IMR-90 (cell line): ENCODE measurements at regions not wholly inside any gene's neighbourhood (a gene's known extent, or its start where the extent isn't known, plus 50 kb on each side); places are given as distances from the start of the nearest gene placed in this dataset.

Source experiments
- ATAC-seq: fragments of 200-7000 bp; cut with Tn5 transposase; 2 replicates; pipeline ENCODE4 v1.9.1; 2020; ENCODE audit warnings: low read depth, mild to moderate bottlenecking, moderate library complexity
- BruUV-seq: library from RNA; stranded (reverse); fragments of 400-500 nt; replicated peaks from 2 replicates; lab custom pipeline; 2021; lab: Mats Ljungman, UMichigan
- CTCF ChIA-PET: fragments of 300-600 bp; formaldehyde crosslinking; extraction: SDS; loops from one replicate; lab custom pipeline; 2021; ENCODE audit warnings: antibody characterized with exemption; lab: Yijun Ruan, JAX
- POLR2A ChIA-PET: fragments of 300-600 bp; sonication (Branson Sonifier 250); formaldehyde crosslinking; loops from one replicate; lab custom pipeline; 2022; ENCODE audit warnings: antibody characterized with exemption; ENCODE audit not compliant: unreplicated experiment; lab: Charles Lee
- DNase-seq: peaks from one replicate; pipeline ENCODE4 v3.0.0; 2013
- H2AFZ ChIP-seq: replicated peaks from 2 replicates; pipeline ENCODE3; 2013; ENCODE audit warnings: low read length, mild to moderate bottlenecking; ENCODE audit not compliant: poor library complexity
- H2AK5ac ChIP-seq: 2 replicates; pipeline ENCODE4 v1.6.1; 2013; ENCODE audit warnings: low read depth, low read length, inconsistent platforms
- H2AK9ac ChIP-seq: replicated peaks from 2 replicates; pipeline ENCODE3; 2013; ENCODE audit warnings: mild to moderate bottlenecking, low read depth, low read length, moderate library complexity; ENCODE audit not compliant: poor library complexity
- H2BK120ac ChIP-seq: 2 replicates; pipeline ENCODE4 v1.6.1; 2013; ENCODE audit warnings: low read depth, low read length, inconsistent platforms
- H2BK15ac ChIP-seq: 3 replicates; pipeline ENCODE4 v1.6.1; 2013; ENCODE audit warnings: low read depth, low read length, inconsistent platforms
- H2BK20ac ChIP-seq: 2 replicates; pipeline ENCODE4 v1.6.1; 2013; ENCODE audit warnings: low read depth, mild to moderate bottlenecking, inconsistent platforms, low read length, moderate library complexity
- H2BK5ac ChIP-seq: 2 replicates; pipeline ENCODE4 v1.6.1; 2013; ENCODE audit warnings: mild to moderate bottlenecking, low read depth, low read length, inconsistent platforms; ENCODE audit not compliant: poor library complexity, severe bottlenecking
- H3K14ac ChIP-seq: replicated peaks from 2 replicates; pipeline ENCODE4 v1.6.1; 2013; ENCODE audit warnings: low read depth, low read length, inconsistent platforms
- H3K18ac ChIP-seq: 2 replicates; pipeline ENCODE4 v1.6.1; 2013; ENCODE audit warnings: low read depth, low read length, control low read depth
- H3K23ac ChIP-seq: 2 replicates; pipeline ENCODE4 v1.6.1; 2013; ENCODE audit warnings: low read depth, low read length, inconsistent platforms
- H3K27ac ChIP-seq: 2 replicates; pipeline ENCODE4 v1.5.1; 2013; ENCODE audit warnings: mild to moderate bottlenecking, control low read depth, low read length; ENCODE audit not compliant: insufficient read depth
- H3K27me3 ChIP-seq: 2 replicates; pipeline ENCODE4 v1.6.1; 2013; ENCODE audit warnings: low read length; ENCODE audit not compliant: control insufficient read depth, insufficient read depth
- H3K36me3 ChIP-seq: 2 replicates; pipeline ENCODE4 v1.6.1; 2013; ENCODE audit warnings: low read length, mixed read lengths; ENCODE audit not compliant: control insufficient read depth, insufficient read depth
- H3K4ac ChIP-seq: 2 replicates; pipeline ENCODE4 v1.6.1; 2013; ENCODE audit warnings: low read depth, low read length, inconsistent platforms
- H3K4me1 ChIP-seq: 2 replicates; pipeline ENCODE4 v1.6.1; 2013; ENCODE audit warnings: low read length, mixed read lengths; ENCODE audit not compliant: control insufficient read depth, insufficient read depth
- H3K4me2 ChIP-seq: 2 replicates; pipeline ENCODE4 v1.6.1; 2013; ENCODE audit warnings: low read depth, mild to moderate bottlenecking, control low read depth, low read length, moderate library complexity
- H3K4me3 ChIP-seq: 2 replicates; pipeline ENCODE4 v1.5.1; 2013; ENCODE audit warnings: low read depth, mild to moderate bottlenecking, control low read depth, low read length, moderate library complexity; ENCODE audit not compliant: insufficient read depth
- H3K56ac ChIP-seq: 2 replicates; pipeline ENCODE4 v1.6.1; 2013; ENCODE audit warnings: low read length, inconsistent platforms; ENCODE audit not compliant: insufficient read depth; ENCODE audit errors: extremely low read depth
- H3K79me1 ChIP-seq, 2 experiments: 2 replicates each; pipeline ENCODE4 v1.6.1; 2013; ENCODE audit warnings: low read length in 2 of 2, inconsistent platforms in 1 of 2, low read depth in 1 of 2
- H3K9ac ChIP-seq: 2 replicates; pipeline ENCODE4 v1.6.1; 2013; ENCODE audit warnings: low read depth, low read length, control low read depth
- H3K9me1 ChIP-seq: 2 replicates; pipeline ENCODE4 v1.6.1; 2013; ENCODE audit warnings: low read length, inconsistent platforms; ENCODE audit not compliant: insufficient read depth
- H3K9me3 ChIP-seq: 2 replicates; pipeline ENCODE4 v1.6.1; 2013; ENCODE audit warnings: low read length; ENCODE audit not compliant: control insufficient read depth, insufficient read depth
- H4K20me1 ChIP-seq: 2 replicates; pipeline ENCODE4 v1.6.1; 2013; ENCODE audit warnings: low read length, inconsistent platforms; ENCODE audit not compliant: insufficient read depth
- H4K5ac ChIP-seq: 2 replicates; pipeline ENCODE4 v1.6.1; 2013; ENCODE audit warnings: mild to moderate bottlenecking, low read depth, low read length, control low read depth
- H4K8ac ChIP-seq, 2 experiments: 2 replicates each; pipeline ENCODE4 v1.6.1; 2013; ENCODE audit warnings: low read depth in 2 of 2, low read length in 2 of 2, control low read depth in 1 of 2, inconsistent platforms in 1 of 2
- H4K91ac ChIP-seq: 2 replicates; pipeline ENCODE4 v1.6.1; 2013; ENCODE audit warnings: low read depth, low read length, inconsistent platforms; ENCODE audit not compliant: insufficient read depth
- CHD1 ChIP-seq: IDR thresholded peaks from 2 replicates; pipeline ENCODE4 v1.6.1; 2012; ENCODE audit warnings: low read depth, low read length, improper control_type of control experiment
- CTCF ChIP-seq: conservative IDR thresholded peaks from 2 replicates; pipeline ENCODE4 v1.5.1; 2012; ENCODE audit warnings: mild to moderate bottlenecking, low read depth, low read length, improper control_type of control experiment
- ELK1 ChIP-seq: fragments of 150-350 bp; IDR thresholded peaks from 2 replicates; pipeline ENCODE4 v1.6.1; 2016; ENCODE audit warnings: low read depth, mild to moderate bottlenecking, low read length, moderate library complexity, borderline replicate concordance
- FOS ChIP-seq: fragments of 150-350 bp; IDR thresholded peaks from 2 replicates; pipeline ENCODE4 v1.6.1; 2016; ENCODE audit warnings: low read depth, low read length
- MAFK ChIP-seq: IDR thresholded peaks from 2 replicates; pipeline ENCODE4 v1.6.1; 2012; ENCODE audit warnings: low read depth, low read length, improper control_type of control experiment
- MAZ ChIP-seq: IDR thresholded peaks from 2 replicates; pipeline ENCODE4 v1.6.1; 2012; ENCODE audit warnings: low read depth, mild to moderate bottlenecking, low read length, improper control_type of control experiment, moderate library complexity, borderline replicate concordance
- POLR2A ChIP-seq: IDR thresholded peaks from 2 replicates; pipeline ENCODE4 v1.6.1; 2012; ENCODE audit warnings: mild to moderate bottlenecking, low read depth, low read length
- RAD21 ChIP-seq: IDR thresholded peaks from 2 replicates; pipeline ENCODE4 v1.6.1; 2012; ENCODE audit warnings: low read length, improper control_type of control experiment
- RCOR1 ChIP-seq: IDR thresholded peaks from 2 replicates; pipeline ENCODE4 v1.6.1; 2012; ENCODE audit warnings: mild to moderate bottlenecking, low read length, improper control_type of control experiment; ENCODE audit not compliant: insufficient replicate concordance
- RFX5 ChIP-seq: IDR thresholded peaks from 2 replicates; pipeline ENCODE4 v1.8.0; 2012; ENCODE audit warnings: low read depth, mild to moderate bottlenecking, low read length, moderate library complexity
- WGBS, 2 experiments: methylation state at CpG; one replicate each; pipeline versions ENCODE4 v1.1.5 to v1.1.7; 2013; ENCODE audit warnings: missing lambda C conversion rate in 2 of 2; ENCODE audit not compliant: insufficient read length in 1 of 2; ENCODE audit errors: extremely low coverage in 2 of 2; 5-methylcytosine and 5-hydroxymethylcytosine counted together
- dilution Hi-C: fragments of 300-500 bp; cut with HindIII; formaldehyde crosslinking; loops from one replicate; pipeline ENCODE4 v1.14.3; 2018; ENCODE audit warnings: low sequenced_read_pairs; ENCODE audit not compliant: unreplicated experiment
- in situ Hi-C: fragments of 300-500 bp; cut with MboI; formaldehyde crosslinking; loops from 3 replicates; pipeline ENCODE4 v1.14.3; 2019; ENCODE audit warnings: low sequenced_read_pairs, inconsistent platforms, mixed read lengths
- intact Hi-C: fragments of 100-400 bp; cut with micrococcal nuclease; formaldehyde crosslinking; loops from 2 replicates; pipeline ENCODE4 v1.10.0; 2022

- Histone ChIP-seq H2BK120ac (no peak overlapping the region), H3K27me3 (no peaks in the 10 kb centered on the region), H3K14ac (no peak overlapping the region), H2BK5ac (no peak overlapping the region), H2AFZ (no peak overlapping the region), H4K20me1 (no peaks in the 10 kb centered on the region), H4K5ac (no peak overlapping the region), H3K4me1 (no peaks in the 10 kb centered on the region), H3K9me3 (no peaks in the 10 kb centered on the region), H3K56ac (no peak overlapping the region), H3K9ac (no peak overlapping the region), H4K91ac (no peak overlapping the region), H2AK9ac (no peak overlapping the region), H3K36me3 (no peaks in the 10 kb centered on the region), H3K23ac (no peak overlapping the region), H3K4me3 (no peak overlapping the region), H2AK5ac (no peak overlapping the region), H3K4ac (no peak overlapping the region), H3K79me1 (no peaks in the 10 kb centered on the region), H3K27ac (no peak overlapping the region), H3K18ac (0 out of 2 replicates have a peak overlapping the region, but pooled peaks have one; percentile 33), H2BK15ac (no peak overlapping the region), H2BK20ac (no peak overlapping the region), H4K8ac (no peak overlapping the region), H3K9me1 (no peaks in the 10 kb centered on the region), H3K4me2 (no peak overlapping the region)
- WGBS, 2 experiments, result 33% methylated on average over 1 of the region's 1 CpG; no CpG with 5 or more reads in 1 of the 2 experiments
- POLR2A ChIA-PET, result no interaction called here
- ATAC-seq, result no peak
- no peak for DNase-seq
- CTCF ChIA-PET, result no interaction called here
- dilution Hi-C loops (no loop called here), intact Hi-C loops (no loop called here), in situ Hi-C loops (no loop called here)
- no TSS peak for BruUV-seq
- TF ChIP-seq POLR2A (no peak), ELK1 (no peak), CTCF (no peak), RFX5 (no peak), RCOR1 (no peak), MAZ (no peak), MAFK (no peak), CHD1 (no peak), RAD21 (no peak), FOS (no peak)
Measured at GRCh38 chr12:43062201-43062895, 472.8 kb upstream of the PRICKLE1 start.
